HG02610 (cell line): ENCODE measurements at regions not wholly inside any gene's neighbourhood (a gene's known extent, or its start where the extent isn't known, plus 50 kb on each side); places are given as distances from the start of the nearest gene placed in this dataset.

ENCODE experiments used
- ATAC-seq: cut with Tn5 transposase; IDR thresholded peaks from one replicate; pipeline ENCODE4 v1.9.1; 2021; ENCODE audit warnings: mild to moderate bottlenecking, moderate library complexity; ENCODE audit not compliant: unreplicated experiment

DNA sequence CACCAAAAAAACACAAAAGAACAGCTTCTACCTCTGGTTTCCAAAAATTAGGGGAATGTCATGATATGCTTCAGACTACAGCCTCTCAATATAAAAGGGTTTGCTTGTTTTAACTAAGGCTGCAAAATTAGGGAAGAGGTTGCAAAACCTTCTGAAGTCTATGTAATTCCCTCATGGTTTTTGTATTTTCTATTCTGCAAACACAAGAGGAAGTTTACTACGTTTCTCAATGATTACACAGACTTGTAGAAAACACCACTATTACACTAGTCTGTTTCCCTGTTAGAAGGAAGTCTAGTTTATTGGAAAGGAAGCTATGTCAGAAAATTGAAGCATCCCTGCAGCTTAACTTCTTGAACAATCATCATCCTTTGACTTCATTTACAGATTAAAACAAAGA, 229.7 kb upstream of the FMN2 start:
- no peak for ATAC-seq

DNA sequence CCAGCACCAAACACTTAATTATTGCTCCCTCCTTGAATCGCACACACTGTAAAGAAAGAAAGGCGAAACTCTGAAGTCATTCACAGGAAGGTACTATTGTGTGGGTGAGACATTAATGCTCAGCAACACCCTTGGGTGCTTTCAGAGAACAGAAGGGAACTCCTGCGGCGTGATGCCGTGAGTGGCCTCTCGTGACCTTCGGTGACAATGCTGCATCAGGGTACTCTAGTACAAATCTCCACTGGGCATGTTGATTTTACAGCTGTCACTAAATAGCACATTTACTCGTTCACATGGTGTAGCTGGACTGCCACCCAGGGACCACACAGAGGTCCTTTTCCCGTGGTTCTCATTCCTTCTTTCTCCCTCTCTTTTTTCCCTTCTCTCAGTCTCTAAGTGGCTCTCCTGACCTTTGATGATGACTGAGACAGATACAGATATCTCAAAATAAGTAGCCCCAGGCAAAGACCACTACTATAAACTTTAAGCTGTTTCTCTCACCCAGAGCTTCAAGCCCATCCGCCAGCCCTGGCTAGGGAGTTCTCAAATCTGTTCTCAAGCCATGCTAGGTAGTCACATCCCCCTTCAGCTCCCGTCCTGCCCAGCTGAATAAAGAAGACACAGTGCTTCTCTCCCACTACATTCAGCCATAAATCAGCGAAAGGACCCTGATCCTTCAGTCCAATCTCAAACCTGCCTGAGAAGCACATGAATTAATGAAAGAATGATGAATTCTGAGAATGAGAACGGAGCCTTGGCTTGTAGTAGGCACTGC, 223.4 kb upstream of the FMN2 start:
- ATAC-seq = no peak

DNA sequence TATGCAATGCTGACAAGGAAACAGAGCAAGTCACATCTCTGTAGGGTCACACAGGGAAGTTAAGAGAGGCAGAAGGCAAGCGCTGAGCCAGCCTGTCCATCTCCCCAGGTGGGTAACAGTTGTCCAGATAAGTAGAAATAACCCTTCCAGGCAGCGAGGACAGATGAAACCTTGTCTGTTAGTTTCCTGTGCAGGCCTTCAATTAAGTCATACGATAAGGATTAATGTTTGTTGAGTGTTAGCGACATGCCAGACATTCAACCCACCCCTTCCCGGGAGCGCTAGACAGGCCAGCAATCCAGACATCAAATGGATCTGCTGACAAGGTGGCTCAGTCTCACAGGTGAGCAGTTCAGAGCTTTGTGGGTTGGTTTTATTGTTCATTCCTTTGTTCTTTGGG, 221.5 kb upstream of the FMN2 start:
- ATAC-seq = no peak

DNA sequence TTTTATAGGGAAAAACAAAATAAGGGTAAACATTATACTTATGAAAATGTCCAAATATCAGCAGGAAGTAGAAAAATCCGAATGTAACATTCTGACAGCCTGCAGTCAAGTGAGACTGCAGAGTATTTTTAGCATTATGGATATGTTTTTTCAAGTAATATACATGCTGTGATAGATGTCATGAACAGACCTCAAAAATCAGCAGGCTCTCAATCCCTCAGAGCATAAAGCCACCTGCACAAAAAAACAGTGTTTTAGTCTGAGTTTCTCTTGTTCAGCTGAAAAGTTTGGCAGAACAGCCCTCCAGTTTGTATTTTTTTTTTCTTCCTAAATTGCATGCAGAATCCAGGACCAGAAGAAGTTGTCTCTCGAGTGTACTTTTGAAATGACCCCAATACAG, 219.1 kb upstream of the FMN2 start:
- no peak for ATAC-seq

DNA sequence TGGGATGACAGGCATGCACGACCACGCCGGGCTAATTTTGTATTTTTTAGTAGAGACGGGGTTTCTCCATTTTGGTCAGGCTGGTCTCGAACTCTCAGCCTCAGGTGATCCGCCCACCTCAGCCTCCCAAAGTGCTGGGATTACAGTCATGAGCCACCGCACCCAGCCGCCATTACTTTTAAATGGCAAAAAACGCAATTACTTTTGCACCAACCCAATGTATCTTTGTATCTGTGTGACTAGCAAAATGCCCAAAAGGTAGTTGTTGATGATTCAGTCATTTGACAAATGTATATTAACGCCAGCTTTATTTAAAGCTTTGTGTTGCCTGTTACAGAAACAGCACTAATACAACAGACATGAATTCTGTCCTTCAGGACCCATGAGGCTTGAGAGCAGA, 216.9 kb upstream of the FMN2 start:
- no peak for ATAC-seq

DNA sequence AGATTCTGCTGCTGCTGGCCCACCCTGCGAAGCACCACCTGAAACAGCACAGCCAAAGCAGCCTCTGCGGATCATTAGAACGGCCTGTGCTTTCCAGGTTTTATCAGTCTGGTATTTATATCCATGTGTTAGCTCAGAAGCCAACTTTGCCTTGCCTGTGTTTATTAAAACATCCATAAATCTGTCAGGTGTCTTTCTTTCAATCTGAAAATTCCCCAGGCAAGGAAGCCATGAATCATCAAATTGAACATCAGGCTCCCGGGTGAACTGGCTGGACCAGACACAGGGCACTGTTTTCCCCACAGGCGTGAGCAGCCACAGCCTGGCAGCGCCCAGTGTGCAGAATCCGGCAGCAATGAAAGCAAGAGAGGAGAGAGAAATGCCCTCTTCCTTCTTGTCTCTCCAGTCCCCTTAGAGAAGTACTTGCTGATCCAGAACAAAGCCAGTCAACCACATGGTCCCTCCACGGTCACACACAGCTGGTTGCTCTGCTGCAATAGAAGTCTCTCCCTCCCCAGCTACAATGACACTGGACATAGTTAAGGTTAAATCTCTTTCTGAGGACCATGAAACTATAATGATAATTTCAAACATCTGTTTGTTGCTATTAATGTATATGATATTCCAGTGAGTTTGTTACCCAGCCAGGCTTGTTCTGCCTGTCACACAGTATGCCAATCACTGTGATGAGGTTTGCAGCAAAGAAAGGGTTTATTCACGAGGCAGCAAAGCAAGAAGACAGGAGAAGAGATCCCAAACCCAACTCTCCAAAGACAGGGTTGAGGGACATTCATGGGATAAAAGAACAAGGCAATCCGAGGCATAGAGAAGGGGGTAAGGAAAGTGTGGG, 212.1 kb upstream of the FMN2 start:
- ATAC-seq = no peak

DNA sequence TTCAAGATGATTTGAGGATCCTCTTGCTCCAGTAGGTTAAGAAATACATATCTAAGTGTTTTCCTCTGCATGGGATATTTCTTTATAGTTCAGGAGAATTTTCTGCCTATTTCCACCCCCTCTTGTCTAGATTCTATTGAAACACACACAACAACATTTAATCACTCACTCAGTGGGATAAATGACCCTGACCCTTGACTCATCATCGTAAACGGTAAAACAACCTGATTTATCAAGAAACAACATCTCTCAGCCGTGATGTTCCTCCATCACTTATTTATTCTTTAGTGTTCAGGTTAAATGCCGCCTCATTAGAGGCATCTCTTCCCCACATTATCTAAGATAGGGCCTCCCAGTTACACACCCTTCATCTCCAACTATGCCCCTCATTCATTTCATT, 208.7 kb upstream of the FMN2 start:
- no peak for ATAC-seq

DNA sequence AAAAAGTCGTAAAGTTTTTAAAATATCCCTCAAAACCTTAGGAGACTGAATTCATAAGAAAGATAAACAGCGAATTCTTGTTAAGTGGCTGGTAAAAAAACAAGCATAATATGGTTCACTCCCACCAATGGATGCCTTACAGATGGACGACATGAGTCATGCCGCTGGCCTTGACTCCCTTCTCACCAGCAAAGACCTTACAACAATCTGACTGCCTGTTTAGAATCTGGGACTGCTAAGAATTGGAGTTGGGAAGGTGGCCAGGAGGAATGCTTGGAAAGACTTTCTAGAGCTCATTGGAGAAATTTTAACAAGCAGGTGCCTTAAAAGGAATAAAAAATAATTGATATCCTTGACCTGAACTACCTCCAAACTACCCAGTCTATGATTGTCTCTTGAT, 206.9 kb upstream of the FMN2 start:
- ATAC-seq = no peak

DNA sequence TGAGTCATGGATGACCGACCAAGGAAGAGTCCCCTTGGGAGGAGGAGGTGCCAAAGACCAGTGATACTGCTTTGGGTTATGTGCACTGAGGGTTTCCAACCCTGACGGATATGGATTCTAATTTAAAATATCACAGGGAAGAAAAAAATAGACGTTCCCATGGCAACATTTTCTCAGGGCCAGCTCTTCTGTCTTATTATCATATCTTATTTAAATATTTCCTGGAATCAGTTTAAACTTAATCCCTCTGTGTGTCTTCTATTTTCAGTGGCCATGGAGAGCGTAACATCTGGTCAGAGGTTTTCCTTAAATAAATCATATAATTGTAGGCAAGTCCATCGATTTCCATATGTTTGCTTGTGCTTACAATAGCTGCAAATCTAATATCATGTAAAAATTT, 205.4 kb upstream of the FMN2 start:
- ATAC-seq = no peak

DNA sequence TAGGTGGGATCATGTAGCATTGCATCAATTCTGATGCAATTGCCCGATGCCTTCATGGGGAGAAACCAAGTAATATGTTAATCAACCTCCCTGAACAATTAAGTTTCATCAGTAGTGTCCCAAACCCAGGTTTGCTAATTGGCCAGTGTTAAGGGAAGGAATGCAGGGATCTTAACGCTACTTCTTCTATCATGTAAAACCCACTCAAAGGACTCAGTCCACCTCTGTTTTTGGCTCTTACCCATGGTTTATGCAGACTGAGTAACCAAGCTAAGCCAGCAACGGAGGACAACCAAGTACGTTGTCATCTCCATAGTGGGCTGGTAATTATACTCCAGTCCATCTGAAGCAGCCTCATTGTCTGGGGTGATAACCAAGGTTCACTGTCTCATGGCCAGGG, 203.0 kb upstream of the FMN2 start:
- no peak for ATAC-seq

DNA sequence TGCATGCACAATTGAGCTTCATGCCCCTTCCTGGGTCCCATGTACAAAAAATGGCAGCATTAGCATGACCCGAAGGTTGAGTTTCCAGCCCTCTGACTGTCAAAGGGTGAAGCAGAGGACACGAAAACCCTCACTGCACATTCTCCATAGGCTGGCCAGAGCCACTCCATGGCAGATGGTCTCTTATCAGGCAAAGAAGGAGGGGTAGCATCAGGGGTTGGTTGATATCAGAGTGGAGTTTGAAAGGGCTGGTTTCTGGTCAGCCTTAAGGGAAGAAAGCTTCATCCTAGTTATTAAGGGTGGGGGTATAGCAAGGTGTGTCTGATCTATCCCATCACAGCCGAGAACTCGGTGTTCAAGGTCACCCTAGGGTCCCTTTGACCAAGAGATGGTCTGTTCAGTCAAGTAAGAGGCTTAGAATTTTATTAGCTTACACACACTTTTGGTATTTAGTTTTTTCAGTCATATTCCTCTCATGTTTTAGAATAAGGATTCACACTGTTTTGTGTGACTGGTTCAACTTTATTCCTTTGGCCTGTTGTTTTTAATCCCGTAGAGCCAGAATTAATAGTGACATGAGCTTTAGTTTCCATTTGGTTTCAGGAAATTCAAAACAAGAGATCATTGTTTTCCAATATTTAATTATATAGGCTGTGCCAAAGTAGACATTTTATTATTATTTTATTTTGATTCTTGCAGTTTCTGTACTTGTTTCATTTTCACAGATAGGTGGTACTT, 199.9 kb upstream of the FMN2 start:
- ATAC-seq = no peak

DNA sequence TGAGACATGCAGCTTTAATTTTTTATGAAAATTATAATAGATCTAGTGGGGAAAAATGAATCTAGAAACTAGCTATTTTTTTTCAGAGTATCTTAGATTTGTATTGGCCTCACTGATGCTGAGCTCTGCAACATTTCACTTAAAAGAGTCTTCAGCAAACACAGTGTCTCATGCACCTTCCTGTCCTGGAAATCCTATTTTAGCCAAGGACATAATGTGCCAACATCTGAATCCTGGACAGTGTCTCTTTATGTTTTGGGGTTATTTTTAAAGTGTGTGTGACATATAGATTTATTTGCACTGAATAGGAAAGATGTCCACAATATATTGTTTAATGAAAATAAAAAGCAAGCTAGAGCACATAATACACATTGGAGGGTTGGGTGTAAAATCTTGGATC, 199.1 kb upstream of the FMN2 start:
- ATAC-seq = no peak

DNA sequence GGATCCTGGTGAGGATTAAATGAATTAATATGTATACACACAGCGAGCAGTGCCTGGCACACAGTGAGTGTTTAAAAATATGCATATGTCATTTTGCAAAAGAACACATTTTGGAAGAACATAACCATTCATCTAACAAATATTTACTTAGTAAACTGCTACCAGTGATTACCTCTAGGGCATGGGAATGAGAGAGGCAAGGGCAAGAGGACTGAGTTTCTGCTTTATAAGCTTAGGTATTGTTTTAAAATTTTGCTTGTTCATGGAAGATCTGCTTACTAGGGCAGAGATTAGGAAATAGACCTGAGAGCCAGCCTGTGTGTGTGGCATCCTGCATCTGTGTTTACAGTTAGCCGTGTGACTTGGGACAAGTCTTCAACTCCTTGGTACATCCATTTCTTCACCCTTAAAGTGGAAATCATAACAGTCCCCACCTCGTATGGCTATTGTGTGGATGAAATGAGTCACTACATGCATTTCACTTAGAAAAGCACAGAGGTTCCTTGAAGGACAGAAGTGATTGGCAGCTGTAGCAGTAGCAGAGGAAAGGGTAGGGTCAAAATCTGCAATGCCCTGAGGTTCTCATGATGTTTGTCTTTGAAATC, 198.5 kb upstream of the FMN2 start:
- no peak for ATAC-seq

DNA sequence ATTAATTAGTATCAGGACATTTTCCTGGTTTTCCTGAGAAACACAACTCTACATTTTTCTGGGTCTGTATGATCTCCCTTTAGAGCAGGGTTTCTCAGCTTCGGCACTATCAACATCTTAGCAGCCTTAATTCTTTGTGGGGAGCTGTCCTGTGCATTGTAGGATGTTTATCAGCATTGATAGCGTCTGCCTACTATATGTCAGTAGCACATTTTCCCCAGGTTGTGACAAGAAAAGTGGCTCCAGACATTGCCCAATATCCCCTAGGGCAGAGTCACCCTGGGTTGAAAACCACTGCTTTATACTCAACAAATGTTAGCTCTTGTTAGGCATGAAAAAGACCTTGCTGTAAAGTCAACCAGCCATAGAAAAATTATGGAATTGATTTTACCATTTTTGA, 195.1 kb upstream of the FMN2 start:
- ATAC-seq = no peak

DNA sequence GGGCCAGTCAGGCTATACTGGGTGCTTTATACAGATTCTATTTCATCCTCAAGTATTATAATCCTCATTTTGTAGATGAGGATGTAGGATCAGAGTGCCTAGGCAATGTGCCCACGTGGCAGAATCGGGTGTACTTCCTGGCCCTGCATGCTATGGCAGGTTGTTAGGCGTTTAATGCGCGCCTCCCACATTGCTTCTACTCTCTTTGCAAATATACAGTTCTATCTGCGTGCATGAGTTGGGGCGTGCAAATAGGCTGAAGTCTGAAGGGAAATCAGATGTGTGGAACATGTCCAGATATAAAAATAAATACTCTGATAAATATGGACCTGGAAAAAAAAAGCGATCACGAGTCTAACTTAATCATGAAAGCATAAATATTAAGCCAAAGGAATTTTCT, 194.7 kb upstream of the FMN2 start:
- ATAC-seq = no peak

DNA sequence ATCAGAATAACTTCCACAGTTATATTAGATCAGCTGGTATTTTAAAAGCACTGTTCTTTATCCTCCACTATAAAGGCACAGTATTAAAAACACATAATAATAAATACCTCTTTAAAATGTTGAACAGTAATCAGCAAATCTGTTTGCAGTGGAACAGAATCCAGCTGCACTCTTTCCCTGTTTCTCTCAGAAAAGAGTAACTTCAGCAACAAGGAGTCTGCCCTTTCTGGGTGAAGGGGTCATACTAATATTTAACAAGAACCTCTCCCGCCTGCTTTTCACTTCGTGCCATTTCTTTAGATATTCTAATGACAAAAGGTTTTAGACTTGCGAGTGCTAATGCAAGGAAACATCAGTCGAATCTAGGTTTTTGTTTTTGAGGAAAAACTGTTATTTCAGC, 194.2 kb upstream of the FMN2 start:
- ATAC-seq = no peak

DNA sequence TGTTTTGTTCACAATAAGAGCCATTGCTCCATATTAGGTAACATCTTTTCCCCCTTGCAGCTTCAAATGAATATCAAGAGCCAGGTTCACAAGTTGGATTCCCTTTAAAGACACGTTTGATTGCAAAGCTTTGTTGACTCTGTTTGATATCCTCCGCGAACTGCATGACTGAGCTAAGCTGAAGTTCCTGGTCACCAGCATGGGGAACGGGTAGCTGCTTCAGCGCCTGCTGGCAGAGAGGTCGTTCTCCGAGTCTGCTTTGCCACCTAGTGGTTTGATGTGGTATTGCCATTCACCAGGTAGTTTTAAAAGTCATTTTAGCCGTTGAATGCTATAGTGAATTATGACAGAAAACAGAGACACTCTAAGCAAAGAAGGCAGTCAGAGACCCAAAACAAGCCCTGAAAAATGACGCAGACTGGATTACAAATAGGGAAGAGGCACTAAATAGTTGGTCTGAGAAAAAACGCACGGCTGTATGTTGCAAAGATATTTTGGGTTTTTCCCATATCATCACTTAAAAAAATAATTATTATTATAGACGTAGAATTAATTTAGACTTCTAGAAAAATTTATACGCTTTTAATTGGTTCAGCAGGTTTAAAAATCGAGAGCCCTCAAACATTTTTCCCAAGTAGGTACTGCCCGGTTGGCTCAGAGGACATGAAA, 193.5 kb upstream of the FMN2 start:
- ATAC-seq = peak; percentile 93

DNA sequence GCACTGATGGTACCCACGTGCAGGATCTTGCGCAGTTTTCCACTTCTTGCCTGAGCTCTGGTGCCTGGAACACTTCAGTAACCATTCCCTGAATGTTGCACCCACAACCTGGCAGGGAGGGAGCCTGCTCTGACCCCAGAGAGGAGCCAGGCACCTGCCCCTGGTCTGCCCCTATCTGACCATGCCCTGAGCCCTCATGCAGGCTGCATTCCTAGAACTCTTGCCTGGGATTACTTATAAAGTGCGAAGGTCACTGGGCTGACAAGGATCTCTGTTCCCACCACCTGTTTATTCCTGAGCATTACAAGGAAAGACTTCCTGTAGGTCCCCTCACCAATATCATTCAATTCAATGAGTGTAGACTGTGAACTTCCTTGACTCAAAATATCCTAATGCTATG, 191.9 kb upstream of the FMN2 start:
- ATAC-seq = no peak

DNA sequence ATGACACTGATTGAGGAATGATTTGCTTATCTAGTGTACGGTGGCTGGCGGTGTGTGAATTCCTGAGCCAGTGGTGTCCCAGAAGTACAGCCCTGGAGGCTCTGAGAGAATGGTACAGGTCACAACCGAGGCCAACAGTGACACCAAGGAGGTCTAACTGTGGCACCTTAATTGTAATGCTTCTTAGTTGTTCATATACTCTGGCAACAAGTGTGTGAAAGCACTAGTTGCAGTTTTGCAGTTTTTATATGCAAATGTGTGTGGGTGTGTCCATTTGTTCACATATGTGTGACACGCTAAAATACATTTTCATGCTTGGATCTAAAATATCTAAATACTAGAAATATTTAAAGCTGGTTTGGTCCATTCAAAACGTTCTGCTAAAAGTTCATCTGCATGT, 185.3 kb upstream of the FMN2 start:
- ATAC-seq = no peak

DNA sequence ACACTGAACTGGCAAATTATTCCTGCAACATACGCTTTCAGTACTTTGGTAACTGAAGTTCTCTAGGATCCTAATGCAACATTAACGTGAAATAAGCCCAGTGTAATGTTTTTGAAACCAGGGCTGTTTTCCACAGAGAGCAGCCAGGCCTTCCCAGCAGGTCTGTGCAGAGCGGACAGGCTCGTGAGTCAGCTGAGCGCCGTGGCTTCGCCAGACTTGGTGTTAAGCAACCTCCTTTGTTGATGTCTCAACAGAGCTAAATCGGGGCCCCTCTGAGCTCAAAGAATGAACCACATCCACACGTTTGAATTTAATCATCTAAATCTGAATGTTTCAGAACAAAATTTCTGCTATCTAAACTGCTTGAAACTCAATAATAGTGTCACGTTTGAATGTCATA, 181.8 kb upstream of the FMN2 start:
- ATAC-seq = no peak

DNA sequence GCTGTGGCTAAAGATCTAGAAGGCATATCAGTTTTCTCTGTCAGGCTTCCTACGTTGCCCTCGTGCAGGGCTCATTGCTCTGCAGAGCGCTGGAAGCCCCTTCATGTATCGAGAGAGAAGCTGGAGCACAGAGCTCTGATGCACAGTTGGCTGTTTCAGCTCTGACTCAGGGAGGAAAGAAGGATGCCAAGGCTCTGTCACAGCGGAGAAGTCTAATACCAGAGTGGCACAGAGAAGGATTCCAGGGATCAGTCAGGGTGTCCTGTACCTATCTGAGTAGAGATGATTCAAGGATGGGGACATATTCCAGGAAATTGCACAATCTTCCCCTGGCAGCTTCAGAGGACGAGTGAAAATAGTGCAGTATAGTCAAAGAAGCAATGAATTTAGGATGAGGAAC, 179.2 kb upstream of the FMN2 start:
- no peak for ATAC-seq
